GM21737 (cell line): ENCODE measurements at regions not wholly inside any gene's neighbourhood (a gene's known extent, or its start where the extent isn't known, plus 50 kb on each side); places are given as distances from the start of the nearest gene placed in this dataset.

ENCODE experiments used
- ATAC-seq: cut with Tn5 transposase; IDR thresholded peaks from one replicate; pipeline ENCODE4 v1.9.1; 2021; ENCODE audit warnings: mild to moderate bottlenecking, moderate library complexity; ENCODE audit not compliant: unreplicated experiment

DNA sequence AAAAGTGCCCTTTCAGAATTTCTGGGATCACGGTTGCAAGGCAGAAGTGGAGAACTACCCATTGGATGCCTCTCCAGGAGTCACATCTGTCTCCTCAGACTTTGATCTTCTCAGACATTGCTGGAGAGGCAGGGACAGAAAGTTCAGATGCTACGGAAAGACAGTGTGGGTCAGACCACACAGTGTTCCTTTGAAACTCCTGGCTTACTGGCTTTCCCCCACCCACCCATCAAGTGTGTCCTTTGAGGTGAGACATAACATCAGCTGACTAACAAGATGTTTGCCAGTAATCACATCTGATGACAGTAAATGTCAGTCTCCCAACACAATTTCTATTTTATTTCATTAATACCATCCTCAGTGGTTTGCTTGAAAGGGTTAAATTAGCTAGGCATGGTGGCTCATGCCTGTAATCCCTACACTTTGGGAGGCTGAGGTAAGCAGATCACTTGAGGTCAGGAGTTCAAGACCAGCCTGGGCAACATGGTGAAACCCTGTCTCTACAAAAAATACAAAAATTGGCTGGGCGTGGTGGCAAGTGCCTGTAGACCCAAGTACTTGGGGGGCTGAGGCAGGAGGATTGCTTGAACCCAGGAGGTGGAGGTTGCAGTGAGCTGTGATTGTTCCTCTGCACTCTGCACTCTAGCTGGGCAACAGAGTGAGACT is 67.2 kb upstream of the SNX9 start:
- no peak for ATAC-seq

GRCh38 chr6:157756708-157757429 is 66.2 kb upstream of the SNX9 start:
- no peak for ATAC-seq

DNA sequence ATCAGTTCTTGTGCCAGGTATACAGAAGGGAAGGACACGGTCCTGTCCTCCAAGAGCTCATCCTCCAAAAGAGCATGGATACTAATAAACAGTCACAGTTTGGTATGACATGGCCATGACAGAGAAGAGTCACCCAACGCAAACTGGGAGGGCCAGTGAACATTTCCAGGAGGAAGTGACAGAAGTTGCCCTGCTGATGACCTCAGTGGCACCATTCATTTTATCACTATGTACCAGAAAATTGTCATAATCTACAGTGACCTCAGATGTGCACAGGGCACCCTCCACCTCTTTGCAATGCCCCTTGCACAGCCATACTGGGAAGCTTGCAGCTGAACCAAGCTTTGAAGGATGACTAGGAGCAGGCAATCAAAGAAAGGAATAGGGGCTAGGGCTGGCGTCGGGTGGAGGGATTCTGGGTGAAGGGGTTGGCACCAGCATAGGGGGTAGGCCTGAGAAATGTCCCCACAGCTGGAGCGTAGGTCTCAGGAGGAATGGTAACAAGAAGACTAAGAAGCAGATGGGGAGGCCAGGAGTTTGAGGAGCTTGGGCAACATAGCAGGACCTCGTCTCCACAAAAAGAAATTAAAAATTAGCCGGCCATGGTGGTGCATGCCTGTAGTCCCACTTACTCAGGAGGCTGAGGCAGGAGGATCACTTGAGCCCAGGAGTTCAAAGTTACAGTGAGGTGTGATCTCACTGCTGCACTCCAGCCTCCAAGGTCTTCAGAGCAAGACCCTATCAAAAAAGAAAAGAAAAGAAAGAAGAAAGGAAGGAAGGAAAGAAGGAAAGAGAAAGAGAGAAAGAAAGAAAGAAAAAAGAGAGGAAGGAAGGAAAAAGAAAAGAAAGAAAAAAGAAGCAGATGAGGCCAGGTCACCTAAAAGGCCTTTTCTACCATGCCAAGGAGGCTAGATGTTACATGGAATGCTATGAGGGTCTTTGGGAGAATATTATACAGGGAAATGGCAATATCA is 65.3 kb upstream of the SNX9 start:
- no peak for ATAC-seq

GRCh38 chr6:157758516-157759023 is 64.5 kb upstream of the SNX9 start:
- ATAC-seq: no peak

DNA sequence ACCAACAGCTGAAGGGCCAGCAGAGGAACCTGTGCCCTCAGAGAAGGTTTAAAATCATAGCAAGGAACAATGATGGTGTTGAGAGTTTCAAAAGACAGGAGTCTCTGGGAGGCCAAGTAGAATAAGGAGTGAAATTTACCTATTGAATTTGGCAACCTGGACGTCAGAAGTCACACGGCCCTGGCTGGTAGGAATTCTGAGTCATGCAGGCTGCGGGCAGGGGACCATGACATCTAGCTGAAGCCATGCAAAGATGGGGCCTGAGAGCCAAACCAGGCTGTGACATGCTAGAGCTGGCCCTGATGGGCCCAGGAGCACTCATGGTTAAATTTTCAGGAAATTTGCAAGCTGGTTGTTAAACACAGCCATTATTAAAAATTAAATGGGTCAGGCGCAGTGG is 64.0 kb upstream of the SNX9 start:
- ATAC-seq: no peak

DNA sequence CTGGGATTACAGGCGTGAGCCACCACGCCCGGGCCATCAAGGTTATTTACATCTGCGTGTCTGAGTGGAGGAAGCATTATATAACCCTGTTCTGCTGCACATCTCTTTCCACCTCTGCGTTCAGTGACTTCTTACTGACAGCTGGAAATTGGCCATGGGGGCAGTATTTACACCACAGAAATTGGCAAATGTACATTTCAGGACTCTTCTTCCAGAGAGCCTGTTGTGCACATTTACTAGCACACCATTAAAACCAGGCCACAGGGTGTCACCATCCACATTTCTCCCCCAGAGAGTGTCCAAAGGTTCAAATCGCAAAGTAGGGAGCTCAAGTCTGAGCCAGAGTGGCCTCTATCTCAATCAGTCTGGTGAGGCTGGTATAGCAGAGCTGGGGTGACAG is 62.9 kb upstream of the SNX9 start:
- ATAC-seq: no peak

DNA sequence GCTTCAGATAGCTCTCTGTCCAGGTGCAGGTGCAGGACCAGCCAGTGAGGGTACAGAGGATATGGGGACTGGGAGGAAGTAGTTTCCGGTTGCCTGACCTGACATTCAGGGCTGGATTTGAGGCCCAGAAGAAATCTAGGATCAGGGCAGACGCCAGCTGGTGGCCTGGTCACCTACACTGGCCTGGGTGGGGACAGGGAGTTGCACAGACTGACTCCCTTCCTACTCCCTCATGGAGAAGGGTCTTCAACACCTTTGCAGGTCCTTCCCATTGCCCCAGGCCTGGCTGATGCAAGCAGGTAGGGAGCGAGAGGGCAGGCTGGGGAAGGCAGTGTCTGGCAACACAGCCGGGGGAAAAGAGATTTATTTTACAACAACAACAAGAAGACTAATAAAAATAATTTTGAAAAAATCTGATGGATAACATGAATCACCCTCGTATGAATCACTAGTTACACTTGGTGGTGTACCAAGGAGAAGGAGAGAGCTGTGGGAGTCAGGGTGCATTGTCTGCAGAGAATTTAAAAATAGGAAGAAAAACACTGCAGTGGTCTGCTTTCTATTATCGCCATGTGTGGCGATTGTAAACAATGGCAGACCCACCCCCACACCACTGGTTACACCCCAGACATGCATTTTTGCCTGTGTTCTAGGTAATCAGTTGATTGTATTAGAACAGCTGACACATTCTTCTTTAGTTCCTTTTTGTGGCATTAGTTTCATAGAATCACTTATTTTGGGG is 62.3 kb upstream of the SNX9 start:
- ATAC-seq: no peak

DNA sequence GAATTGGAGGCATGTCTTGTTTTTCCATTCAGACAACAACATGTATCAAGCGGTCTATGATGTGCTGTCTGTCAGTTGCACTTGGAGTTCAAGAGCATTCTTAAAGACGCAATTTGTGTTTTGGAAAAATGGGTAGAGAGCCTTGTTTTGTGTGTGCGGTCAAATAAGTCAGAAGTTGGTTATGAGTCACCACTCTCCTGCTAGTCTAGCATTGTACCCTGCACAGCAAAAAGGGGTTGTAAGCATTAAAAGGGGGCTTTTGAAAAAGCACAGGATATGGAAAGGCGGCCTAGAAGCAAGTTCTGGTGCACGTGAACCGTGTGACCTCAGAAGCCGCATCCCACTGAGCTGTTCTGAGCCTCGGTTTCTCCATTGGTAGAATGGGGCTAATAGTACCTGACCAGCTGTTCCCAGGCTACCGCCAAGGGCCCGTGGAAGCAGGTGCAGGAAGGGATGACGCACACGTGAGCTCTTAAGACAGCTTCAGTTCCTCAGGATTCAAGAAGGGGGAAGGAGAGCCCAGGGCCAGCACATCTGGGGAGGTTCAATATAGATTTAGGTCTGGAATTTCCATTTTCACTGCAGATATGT is 61.6 kb upstream of the SNX9 start:
- ATAC-seq: peak; percentile 44

- ATAC-seq: no peak
These were observed 61.1 kb upstream of the SNX9 start for GRCh38 chr6:157761926-157762325.

DNA sequence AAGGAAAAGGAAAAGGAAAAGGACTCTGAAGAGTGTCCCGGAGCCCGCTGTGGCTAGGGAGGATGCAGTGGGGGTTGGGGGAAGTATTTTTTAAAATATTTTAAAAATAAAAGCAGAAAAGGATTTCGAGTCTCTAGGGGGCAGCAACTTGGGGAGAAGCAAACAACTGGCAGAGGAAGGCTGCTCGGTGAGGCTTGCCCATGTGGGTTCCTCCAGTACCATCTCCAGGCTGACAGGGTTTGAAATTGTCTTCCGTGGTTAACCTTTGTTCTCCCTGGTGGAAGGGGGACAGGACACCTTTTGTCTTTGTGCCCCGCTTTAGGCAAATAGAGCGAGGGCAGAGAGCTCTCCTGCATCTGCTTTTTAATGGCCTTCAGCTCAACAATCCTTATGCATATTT is 60.4 kb upstream of the SNX9 start:
- ATAC-seq: no peak

DNA sequence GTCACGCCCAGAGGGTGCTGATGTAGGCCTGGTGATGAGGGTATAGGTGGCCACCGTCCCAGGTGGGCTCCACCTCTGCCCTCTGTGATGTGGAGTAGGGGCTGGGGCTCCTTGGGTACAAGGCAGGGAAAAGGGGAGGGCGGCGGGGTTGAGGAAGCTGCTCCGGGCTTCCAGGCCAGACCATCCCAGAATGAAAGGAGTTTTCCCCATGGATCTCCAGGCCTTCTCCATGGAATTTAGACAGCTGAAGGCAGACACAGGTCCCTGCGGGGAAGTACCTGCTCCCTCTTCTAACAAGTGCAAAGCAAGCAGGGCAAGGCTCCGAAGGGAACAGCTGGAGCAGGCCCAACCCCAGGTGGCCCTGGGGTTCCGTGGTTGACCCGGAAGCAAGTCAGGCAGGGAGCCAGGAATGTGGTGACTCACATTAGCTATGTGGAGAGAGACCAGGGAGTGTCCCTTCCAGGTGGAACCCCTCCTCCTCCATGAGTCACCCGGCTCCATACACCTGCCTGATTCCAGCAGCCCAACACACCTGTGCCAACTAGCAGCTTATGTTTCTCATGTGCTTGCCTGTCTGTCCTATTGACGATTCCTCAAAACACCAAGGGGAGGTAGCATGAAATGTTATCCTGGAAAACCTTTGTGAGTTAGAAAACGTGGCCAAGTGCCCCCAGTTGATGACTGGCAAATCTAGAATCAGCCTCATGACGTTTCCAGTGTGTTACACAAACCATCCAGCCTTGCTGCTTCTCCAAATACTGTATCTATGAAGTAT is 59.7 kb upstream of the SNX9 start:
- no peak for ATAC-seq

DNA sequence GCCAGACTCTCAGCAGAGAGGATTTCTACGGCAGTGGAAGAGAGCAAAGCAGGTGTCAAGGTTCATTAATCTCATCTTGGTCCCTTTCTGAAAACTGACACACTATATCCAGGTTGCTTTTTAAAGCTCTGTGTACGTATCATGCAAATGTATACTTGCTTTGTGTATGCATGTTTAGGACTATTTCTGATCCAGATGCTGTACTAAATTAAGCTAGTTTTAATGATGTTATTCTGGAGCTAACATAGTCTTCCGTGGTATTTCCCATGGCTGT is 59.2 kb upstream of the SNX9 start:
- peak; percentile 7 for ATAC-seq

DNA sequence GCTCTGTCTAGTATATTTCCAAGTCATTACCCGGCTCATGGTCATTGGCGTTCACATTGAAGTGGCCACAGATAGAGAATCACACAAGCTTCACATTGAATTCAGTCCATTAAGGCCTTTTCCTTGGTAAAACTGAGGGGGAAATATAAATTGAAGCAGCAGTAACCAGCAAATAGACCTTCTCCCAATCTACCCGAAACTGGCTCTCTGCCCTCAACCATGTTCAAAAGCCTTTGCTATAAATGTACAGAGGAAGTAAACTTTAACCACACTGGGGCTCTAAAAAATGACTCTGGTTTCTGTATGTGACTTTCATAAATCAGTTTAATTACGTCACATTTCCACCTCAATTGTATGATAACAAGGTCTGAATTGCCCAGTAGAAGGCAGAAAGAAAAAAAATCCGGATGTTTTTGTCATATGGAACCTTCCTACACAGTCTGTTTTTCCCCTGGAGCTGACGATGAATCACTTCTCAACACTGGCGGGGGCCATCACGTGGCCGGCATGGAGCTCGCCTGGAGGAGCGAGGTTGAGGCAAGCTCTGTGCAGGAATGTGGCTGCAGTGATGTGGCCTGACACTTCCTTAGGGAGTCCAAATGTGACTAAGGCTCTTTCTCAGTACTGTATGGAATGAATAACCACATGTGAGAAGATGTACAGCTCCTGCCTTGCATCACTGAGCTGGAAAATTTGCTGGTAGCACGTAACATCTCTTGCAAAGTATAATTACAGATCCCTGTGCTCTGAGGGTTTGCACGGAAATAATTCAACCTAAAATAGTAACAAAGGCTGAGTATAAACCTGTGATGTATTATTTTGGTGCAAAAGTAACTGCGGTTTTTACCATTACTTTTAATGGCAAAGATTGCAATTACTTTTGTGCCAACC is 58.6 kb upstream of the SNX9 start:
- ATAC-seq: peak; percentile 47

- ATAC-seq: no peak
These were observed 55.9 kb upstream of the SNX9 start for GRCh38 chr6:157766901-157767774.

GRCh38 chr6:157767775-157768156 is 55.3 kb upstream of the SNX9 start:
- ATAC-seq: no peak

DNA sequence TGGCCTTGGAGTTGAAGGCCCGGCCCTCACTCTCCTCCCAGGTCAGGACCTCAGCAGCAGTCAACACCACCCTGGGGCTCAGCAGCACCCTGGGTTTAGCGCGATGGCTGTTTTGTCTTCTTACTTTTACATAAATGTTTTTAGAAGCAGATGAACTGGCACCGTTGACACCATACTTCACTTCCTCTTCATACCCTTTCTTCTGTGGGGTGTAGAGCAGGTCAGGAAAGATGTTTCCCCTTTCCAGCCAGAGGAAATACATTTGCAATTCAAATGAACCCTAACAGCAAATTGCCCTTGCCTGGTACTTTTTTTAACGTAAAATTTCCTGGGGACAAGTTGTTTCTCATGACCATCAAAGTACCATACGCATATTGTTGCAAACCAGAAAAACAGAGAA is 54.7 kb upstream of the SNX9 start:
- ATAC-seq: no peak

GRCh38 chr6:157768863-157769551 is 54.0 kb upstream of the SNX9 start:
- no peak for ATAC-seq
